ENCODE measurements at regions not wholly inside any gene's neighbourhood (a gene's known extent, or its start where the extent isn't known, plus 50 kb on each side); places are given as distances from the start of the nearest gene placed in this dataset.

- no peaks in the 10 kb centered on the region for H3K27me3 ChIP-seq (ENCODE audit: insufficient read depth, low read length)
- Mint-ChIP-seq H3K36me3 (ENCODE audit: insufficient read depth in 1 of 3, low read depth in 3 of 3) (peaks cover 0 to 3% (median 2%) of the 10 kb centered on the region in 3 experiments; a peak in 2 of 7 replicates), H3K27me3 (ENCODE audit: low read depth) (peaks cover 6% of the 10 kb centered on the region), H3K4me3 (no peak overlapping the region), H3K27ac (no peak overlapping the region), H3K4me1 (peaks cover 3 to 7% of the 10 kb centered on the region in 2 experiments; a peak in 2 of 4 replicates), H3K9me3 (peaks cover 3 to 4% of the 10 kb centered on the region in 2 experiments; a peak in 3 of 5 replicates)
- no peak overlapping the region for H3K4ac ChIP-seq (ENCODE audit: low read depth, low read length)
- no peaks in the 10 kb centered on the region for H3K9me3 ChIP-seq (ENCODE audit: control insufficient read depth, low read depth, low read length)
- H4K91ac ChIP-seq (ENCODE audit: insufficient read length, low read depth, low read length) = no peak overlapping the region
- DNase-seq = no peak
- H3T11ph ChIP-seq (ENCODE audit: low read length) = no peak overlapping the region
- no peak overlapping the region for H2BK120ac ChIP-seq (ENCODE audit: low read depth, low read length, poor library complexity, severe bottlenecking)
- no peak overlapping the region for H2AFZ ChIP-seq (ENCODE audit: low read length)
- no peak overlapping the region for H2BK15ac ChIP-seq (ENCODE audit: low read depth, low read length)
- H3K56ac ChIP-seq (ENCODE audit: insufficient read length, low read depth, low read length) = no peak overlapping the region
- H3K9ac ChIP-seq (ENCODE audit: extremely low read depth, insufficient read length, low read length) = no peak overlapping the region
- no peaks in the 10 kb centered on the region for H3K79me1 ChIP-seq (ENCODE audit: insufficient read depth, low read depth, low read length, poor library complexity, severe bottlenecking)
- H3K27ac ChIP-seq (ENCODE audit: insufficient read length, low read depth, low read length) = no peak overlapping the region
- no peak overlapping the region for H2AK5ac ChIP-seq (ENCODE audit: insufficient read length, low read length)
- no peak overlapping the region for H3K18ac ChIP-seq (ENCODE audit: insufficient read length, low read depth, low read length)
- no peaks in the 10 kb centered on the region for H4K20me1 ChIP-seq (ENCODE audit: control insufficient read depth, insufficient read depth, insufficient read length)
- H3K4me2 ChIP-seq (ENCODE audit: insufficient read depth, insufficient read length, low read length) = no peak overlapping the region
- H2BK12ac ChIP-seq (ENCODE audit: insufficient read length, low read depth, low read length) = no peak overlapping the region
- H2BK5ac ChIP-seq (ENCODE audit: insufficient read length, low read length) = no peak overlapping the region
- H3K4me1 ChIP-seq (ENCODE audit: insufficient read depth, low read length) = no peaks in the 10 kb centered on the region
- H3K23me2 ChIP-seq (ENCODE audit: insufficient read length, low read depth, low read length, poor library complexity, severe bottlenecking) = no peaks in the 10 kb centered on the region
- H3K23ac ChIP-seq (ENCODE audit: insufficient read length, low read depth, low read length) = no peak overlapping the region
- H4K8ac ChIP-seq (replicated peaks; ENCODE audit: insufficient read length, low read depth, low read length) = no peak overlapping the region
- H3K14ac ChIP-seq (ENCODE audit: insufficient read depth, low read length) = no peak overlapping the region
- WGBS (ENCODE audit: extremely low coverage, insufficient read length, low lambda C conversion rate) = no CpG with 5 or more reads among the region's 19 CpGs
- no peak for TF ChIP-seq CTCF (conservative IDR thresholded peaks at IDR 0.05)
- H3K79me2 ChIP-seq (ENCODE audit: insufficient read depth, low read length) = no peaks in the 10 kb centered on the region
- H4K5ac ChIP-seq (ENCODE audit: insufficient read length, low read depth, low read length) = no peak overlapping the region
- no peak overlapping the region for H2BK20ac ChIP-seq (ENCODE audit: low read depth, low read length, poor library complexity, severe bottlenecking)
These were observed 69.9 kb upstream of the STMND1 start for GRCh38 chr6:17031961-17032360.
